Stomach (tissue), 8 donors: ENCODE measurements at regions not wholly inside any gene's neighbourhood (a gene's known extent, or its start where the extent isn't known, plus 50 kb on each side); places are given as distances from the start of the nearest gene placed in this dataset.

ENCODE experiments used
- DNase-seq, 2 donors: peaks; one replicate each; pipeline versions ENCODE4 v3.0.0 to v3.0.0-alpha.2; 2013 to 2019
- H3K27ac ChIP-seq, 5 donors: fragments of 200-600 bp in 4 of 5; sonication (generic) in 4 of 5; one replicate each; pipeline ENCODE4 v1.5.1; 2013 to 2019; ENCODE audit warnings: mild to moderate bottlenecking in 1 of 5, moderate library complexity in 1 of 5
- H3K27me3 ChIP-seq, 3 donors: fragments of 200-600 bp; sonication (generic); one replicate each; pipeline ENCODE4 v1.5.1; 2017 to 2019; ENCODE audit warnings: mixed run types in 1 of 3
- H3K36me3 ChIP-seq, 4 donors: fragments of 200-600 bp; sonication (generic); 1 replicate in 3 of 4; 2 replicates in 1 of 4; pipeline ENCODE4 v1.5.1; 2016 to 2019
- H3K4me1 ChIP-seq, 4 donors: fragments of 200-600 bp; sonication (generic); one replicate each; pipeline ENCODE4 v1.5.1; 2016 to 2019
- H3K4me3 ChIP-seq, 4 donors: fragments of 200-600 bp; sonication (generic) in 3 of 4; one replicate each; pipeline ENCODE4 v1.5.1; 2016 to 2019; ENCODE audit warnings: mild to moderate bottlenecking in 1 of 4
- H3K9me3 ChIP-seq, 4 donors: fragments of 200-600 bp; sonication (generic); one replicate each; pipeline ENCODE4 v1.5.1; 2016 to 2019
- CTCF ChIP-seq, 7 experiments: fragments of 450-650 bp in 4 of 7; fragments of 200-600 bp in 3 of 7; sonication (generic) in 3 of 7; IDR thresholded peaks; one replicate each; pipeline ENCODE4 v1.5.1; 2016 to 2019; ENCODE audit warnings: antibody characterized with exemption in 7 of 7, control low read depth in 2 of 7, mild to moderate bottlenecking in 1 of 7
- EP300 ChIP-seq: sonication (generic); formaldehyde crosslinking; IDR thresholded peaks from one replicate; pipeline ENCODE4 v1.6.1; 2017; ENCODE audit warnings: antibody characterized with exemption
- POLR2A ChIP-seq, 4 donors: fragments of 450-650 bp; IDR thresholded peaks; one replicate each; pipeline ENCODE4 v1.6.1; 2016; ENCODE audit warnings: antibody characterized with exemption in 4 of 4, control low read depth in 2 of 4, mild to moderate bottlenecking in 1 of 4, moderate library complexity in 1 of 4
- POLR2AphosphoS5 ChIP-seq, 3 donors: sonication (generic); formaldehyde crosslinking; IDR thresholded peaks; one replicate each; pipeline ENCODE4 v1.6.1; 2016; ENCODE audit warnings: antibody characterized with exemption in 3 of 3
- WGBS, 5 donors: extraction: QIAGEN DNeasy Blood & Tissue Kit in 3 of 5; methylation state at CpG; one replicate each; pipeline versions ENCODE4 v1.1.5 to v1.1.7; 2013 to 2018; 5-methylcytosine and 5-hydroxymethylcytosine counted together
- intact Hi-C: fragments of 100-400 bp; cut with DNase I; formaldehyde crosslinking; loops from one replicate; pipeline ENCODE4 v1.15.1; 2023; ENCODE audit warnings: low total_unique reads
- donor health status: healthy with polysubstance abuse.
- donor health status: Bipolar disorder and iron deficiency.
- donor health status: healthy.

DNA sequence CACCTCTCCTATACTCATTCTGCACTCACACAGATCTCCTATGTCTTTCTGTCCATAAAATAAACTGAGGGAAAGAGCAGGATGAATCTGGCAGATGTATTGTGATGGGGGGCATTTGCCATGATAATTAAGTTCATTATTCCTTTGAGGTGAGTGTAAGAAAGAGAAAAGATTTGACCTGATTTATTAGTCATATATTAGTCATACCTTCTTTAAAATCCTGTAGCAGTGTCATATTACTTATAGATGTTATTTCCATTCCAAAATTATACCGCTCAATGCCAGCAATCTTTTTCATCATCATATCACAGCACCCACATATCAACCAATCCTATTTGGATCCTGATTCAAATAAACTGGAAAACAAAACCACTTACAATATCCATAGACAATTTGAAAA lies 733.3 kb upstream of the SLC35B3 start:
- H3K9me3 ChIP-seq = peaks cover 0 to 4% (median 1%) of the 10 kb centered on the region in 4 donors
- no peak for DNase-seq
- H3K36me3 ChIP-seq = no peaks in the 10 kb centered on the region
- H3K4me3 ChIP-seq = no peak overlapping the region
- no peaks in the 10 kb centered on the region for H3K27me3 ChIP-seq
- TF ChIP-seq POLR2A (IDR thresholded peaks at IDR 0.05) (no peak), CTCF (IDR thresholded peaks at IDR 0.05) (no peak), POLR2AphosphoS5 (IDR thresholded peaks at IDR 0.05) (no peak), EP300 (no peak)
- 85 to 97% (median 89%) methylated on average over 1 of the region's 1 CpG for WGBS, 5 donors
- no peaks in the 10 kb centered on the region for H3K4me1 ChIP-seq
- intact Hi-C loops = no loop called here
- no peak overlapping the region for H3K27ac ChIP-seq

DNA sequence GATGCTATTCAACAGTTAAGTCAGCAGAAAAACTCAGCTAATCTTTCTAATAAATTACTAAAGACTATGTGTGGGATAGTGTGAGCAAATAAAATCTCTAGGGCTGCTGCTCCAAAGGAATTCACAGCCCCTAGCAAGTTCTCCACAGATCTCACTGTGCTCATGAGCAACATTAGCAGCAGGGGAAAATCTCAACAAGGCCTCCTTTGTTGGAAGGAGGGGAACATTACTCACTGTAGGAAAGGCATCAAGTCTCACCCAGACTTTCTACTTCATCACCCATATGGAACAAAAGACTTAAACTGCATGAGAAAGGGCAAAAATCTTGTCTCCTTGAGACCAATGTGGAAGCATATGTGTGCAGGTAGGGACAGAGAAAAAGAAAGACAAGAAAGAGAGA lies 726.4 kb upstream of the SLC35B3 start:
- H3K4me1 ChIP-seq = no peaks in the 10 kb centered on the region
- H3K9me3 ChIP-seq = peaks cover 0 to 24% (median 8%) of the 10 kb centered on the region in 4 donors
- intact Hi-C loops = no loop called here
- DNase-seq = no peak
- no peak overlapping the region for H3K27ac ChIP-seq
- no peak overlapping the region for H3K4me3 ChIP-seq
- TF ChIP-seq POLR2AphosphoS5 (IDR thresholded peaks at IDR 0.05) (no peak), EP300 (no peak), POLR2A (IDR thresholded peaks at IDR 0.05) (no peak), CTCF (IDR thresholded peaks at IDR 0.05) (no peak)
- H3K36me3 ChIP-seq = no peaks in the 10 kb centered on the region
- H3K27me3 ChIP-seq = no peaks in the 10 kb centered on the region

DNA sequence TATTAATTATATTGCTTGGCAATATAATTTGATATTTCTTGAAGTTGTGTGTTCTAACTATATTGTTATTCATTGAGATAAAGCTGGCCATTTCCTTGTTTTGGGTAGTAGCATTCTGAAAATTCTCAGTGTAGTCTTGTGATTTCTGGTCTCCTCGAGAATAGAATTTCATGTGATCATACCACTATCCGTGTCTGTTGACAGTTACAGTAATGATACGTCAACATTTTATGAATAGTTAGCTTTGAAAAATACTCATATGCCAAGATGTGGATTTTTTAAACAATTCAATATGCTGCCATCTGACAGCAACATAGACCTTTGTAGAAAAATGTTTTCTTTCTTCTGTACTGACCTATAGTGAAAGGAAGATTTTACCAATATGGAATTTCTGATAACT lies 723.7 kb upstream of the SLC35B3 start:
- no peak for DNase-seq

GRCh38 chr6:9155836-9156235 lies 720.5 kb upstream of the SLC35B3 start:
- DNase-seq = no peak
- H3K4me3 ChIP-seq = no peak overlapping the region
- no peaks in the 10 kb centered on the region for H3K36me3 ChIP-seq
- no peak for TF ChIP-seq POLR2AphosphoS5 (IDR thresholded peaks at IDR 0.05)
- TF ChIP-seq POLR2A (IDR thresholded peaks at IDR 0.05) = no peak
- TF ChIP-seq EP300 = no peak
- no peak for TF ChIP-seq CTCF (IDR thresholded peaks at IDR 0.05)
- intact Hi-C loops = no loop called here
- WGBS, 5 donors = 49 to 64% (median 57%) methylated on average over 3 of the region's 3 CpGs
- no peak overlapping the region for H3K27ac ChIP-seq
- H3K9me3 ChIP-seq = no peaks in the 10 kb centered on the region
- no peaks in the 10 kb centered on the region for H3K27me3 ChIP-seq
- H3K4me1 ChIP-seq = no peaks in the 10 kb centered on the region

More for the DNA sequence above, 723.7 kb upstream of the SLC35B3 start:
- TF ChIP-seq POLR2AphosphoS5 (IDR thresholded peaks at IDR 0.05) (no peak), CTCF (IDR thresholded peaks at IDR 0.05) (no peak), POLR2A (IDR thresholded peaks at IDR 0.05) (no peak), EP300 (no peak)
- 86 to 94% (median 88%) methylated on average over 3 of the region's 3 CpGs for WGBS, 5 donors
- intact Hi-C loops = no loop called here
- Histone ChIP-seq H3K27me3 (no peaks in the 10 kb centered on the region), H3K36me3 (no peaks in the 10 kb centered on the region), H3K4me1 (no peaks in the 10 kb centered on the region), H3K4me3 (no peak overlapping the region), H3K9me3 (peaks cover 0 to 24% (median 8%) of the 10 kb centered on the region in 4 donors), H3K27ac (no peak overlapping the region)
